ENCODE measurements at regions not wholly inside any gene's neighbourhood (a gene's known extent, or its start where the extent isn't known, plus 50 kb on each side); places are given as distances from the start of the nearest gene placed in this dataset.

- TF ChIP-seq ZNF777 (CRISPR knock-in tag; IDR thresholded peaks at IDR 0.05) (no peak), NPAS2 (CRISPR knock-in tag; IDR thresholded peaks at IDR 0.05; ENCODE audit: borderline replicate concordance) (no peak), SIN3A (IDR thresholded peaks at IDR 0.05; ENCODE audit: borderline replicate concordance, low read depth, low read length) (no peak), PTBP1 (IDR thresholded peaks at IDR 0.05; ENCODE audit: low read depth, low read length, poor library complexity, severe bottlenecking) (no peak), POLR2AphosphoS5 (IDR thresholded peaks at IDR 0.05; ENCODE audit: low read depth, low read length) (no peak), KLF13 (CRISPR knock-in tag; IDR thresholded peaks at IDR 0.05) (no peak), MYNN (CRISPR knock-in tag; IDR thresholded peaks at IDR 0.05; ENCODE audit: low read depth) (no peak), BCL6 (CRISPR knock-in tag; IDR thresholded peaks at IDR 0.05) (no peak), E2F2 (CRISPR knock-in tag; IDR thresholded peaks at IDR 0.05; ENCODE audit: borderline replicate concordance) (no peak), RAD21 (CRISPR knock-in tag; IDR thresholded peaks at IDR 0.05) (no peak), SKI (IDR thresholded peaks at IDR 0.05; ENCODE audit: partially characterized antibody) (no peak), ZNF124 (CRISPR knock-in tag; IDR thresholded peaks at IDR 0.05) (no peak)
- no peak overlapping the region for H2AFZ ChIP-seq (ENCODE audit: low read length)
- no peak overlapping the region for H3K9ac ChIP-seq (ENCODE audit: insufficient read depth, low read depth, low read length)
- H3K4me1 ChIP-seq (ENCODE audit: insufficient read depth, low read length): no peaks in the 10 kb centered on the region
- ATAC-seq: no peak
- WGBS (ENCODE audit: low lambda C conversion rate): 0% methylated on average over 6 of the region's 6 CpGs
- intact Hi-C loops (cut with micrococcal nuclease; ENCODE audit: unreplicated experiment): no loop called here
- FAIRE-seq: no peak
- no peak overlapping the region for H3K4me3 ChIP-seq (replicated peaks in 1 of 3; ENCODE audit: insufficient read depth in 1 of 3, low read depth in 2 of 3, low read length in 3 of 3)
- BruUV-seq (replicated peaks): no TSS peak
- ChIA-PET CTCF (ENCODE audit: low intra/inter-chr PET ratio, low total read pairs) (no interaction called here), POLR2A (no interaction called here)
- DNase-seq (ENCODE audit: low spot score): no peak
- no peaks in the 10 kb centered on the region for H4K20me1 ChIP-seq (ENCODE audit: insufficient read depth, low read length)
- in situ Hi-C loops (cut with HindIII; ENCODE audit: extremely low pct_ligation_motif_present, low pct_unique_long_range_greater_than_20kb): no loop called here
- no peak overlapping the region for H3K4me2 ChIP-seq (ENCODE audit: low read depth, low read length)
- no peaks in the 10 kb centered on the region for H3K36me3 ChIP-seq (replicated peaks in 1 of 2; ENCODE audit: control insufficient read depth in 1 of 2, insufficient read depth in 2 of 2, low read length in 2 of 2)
- H3K27me3 ChIP-seq (ENCODE audit: control insufficient read depth in 1 of 2, insufficient read depth in 2 of 2, low read length in 2 of 2): no peaks in the 10 kb centered on the region
- no peak overlapping the region for H3K27ac ChIP-seq (ENCODE audit: extremely low read length, insufficient read depth, low read length)
- no peaks in the 10 kb centered on the region for H3K9me3 ChIP-seq (ENCODE audit: low read length)
- no peaks in the 10 kb centered on the region for H3K79me2 ChIP-seq (ENCODE audit: insufficient read depth, low read length)
These were observed 849.3 kb downstream of the TLE1 start for GRCh38 chr9:80839821-80840675.
